GM12878 (cell line): ENCODE measurements at regions not wholly inside any gene's neighbourhood (a gene's known extent, or its start where the extent isn't known, plus 50 kb on each side); places are given as distances from the start of the nearest gene placed in this dataset.

Experiments used
- ATF7 ChIP-seq: fragments of 450-650 bp; IDR thresholded peaks from 2 replicates; pipeline ENCODE4 v1.6.1; 2016; ENCODE audit warnings: low read depth, mild to moderate bottlenecking
- EP300 ChIP-seq, 2 experiments: fragments of 150-350 bp in 1 of 2; IDR thresholded peaks; 2 replicates each; pipeline ENCODE4 v1.6.1; 2011 to 2012; ENCODE audit warnings: low read depth in 2 of 2, low read length in 2 of 2, borderline replicate concordance in 1 of 2, improper control_type of control experiment in 1 of 2, inconsistent platforms in 1 of 2; ENCODE audit not compliant: control insufficient read depth in 1 of 2
- POLR2A ChIP-seq: IDR thresholded peaks from 2 replicates; pipeline ENCODE4 v1.6.1; 2011; ENCODE audit warnings: low read depth, mild to moderate bottlenecking, low read length
- POLR2AphosphoS5 ChIP-seq: IDR thresholded peaks from 2 replicates; pipeline ENCODE4 v1.6.1; 2011; ENCODE audit warnings: mild to moderate bottlenecking, low read length, inconsistent platforms
- SUZ12 ChIP-seq: fragments of 200-600 bp; sonication (generic); IDR thresholded peaks from one replicate; pipeline ENCODE4 v1.6.1; 2018; ENCODE audit warnings: antibody characterized with exemption, mild to moderate bottlenecking; ENCODE audit not compliant: unreplicated experiment
- TCF12 ChIP-seq: IDR thresholded peaks from 2 replicates; pipeline ENCODE4 v1.6.1; 2011; ENCODE audit warnings: low read depth, mild to moderate bottlenecking, low read length
- TF ChIP-seq, protein P1 (sequence below), 3 experiments: IDR thresholded peaks in 2 of 3; conservative IDR thresholded peaks in 1 of 3; 2 replicates each; pipeline ENCODE4 v1.5.1; 2011; ENCODE audit warnings: low read depth in 3 of 3, low read length in 3 of 3, mild to moderate bottlenecking in 3 of 3, control low read depth in 2 of 3, moderate library complexity in 2 of 3, inconsistent platforms in 1 of 3, mixed read lengths in 1 of 3; ENCODE audit not compliant: control insufficient read depth in 2 of 3, insufficient read depth in 1 of 3; ENCODE audit errors: extremely low read depth in 1 of 3

- TF ChIP-seq POLR2A (no peak), SUZ12 (no peak), TCF12 (no peak), ATF7 (no peak), EP300 (IDR thresholded peaks at IDR 0.05; ENCODE audit: borderline replicate concordance in 1 of 2, control insufficient read depth in 1 of 2, low read depth in 2 of 2, low read length in 2 of 2) (no peak), POLR2AphosphoS5 (no peak)
- TF ChIP-seq, protein P1, sequence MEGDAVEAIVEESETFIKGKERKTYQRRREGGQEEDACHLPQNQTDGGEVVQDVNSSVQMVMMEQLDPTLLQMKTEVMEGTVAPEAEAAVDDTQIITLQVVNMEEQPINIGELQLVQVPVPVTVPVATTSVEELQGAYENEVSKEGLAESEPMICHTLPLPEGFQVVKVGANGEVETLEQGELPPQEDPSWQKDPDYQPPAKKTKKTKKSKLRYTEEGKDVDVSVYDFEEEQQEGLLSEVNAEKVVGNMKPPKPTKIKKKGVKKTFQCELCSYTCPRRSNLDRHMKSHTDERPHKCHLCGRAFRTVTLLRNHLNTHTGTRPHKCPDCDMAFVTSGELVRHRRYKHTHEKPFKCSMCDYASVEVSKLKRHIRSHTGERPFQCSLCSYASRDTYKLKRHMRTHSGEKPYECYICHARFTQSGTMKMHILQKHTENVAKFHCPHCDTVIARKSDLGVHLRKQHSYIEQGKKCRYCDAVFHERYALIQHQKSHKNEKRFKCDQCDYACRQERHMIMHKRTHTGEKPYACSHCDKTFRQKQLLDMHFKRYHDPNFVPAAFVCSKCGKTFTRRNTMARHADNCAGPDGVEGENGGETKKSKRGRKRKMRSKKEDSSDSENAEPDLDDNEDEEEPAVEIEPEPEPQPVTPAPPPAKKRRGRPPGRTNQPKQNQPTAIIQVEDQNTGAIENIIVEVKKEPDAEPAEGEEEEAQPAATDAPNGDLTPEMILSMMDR (IDR thresholded peaks at IDR 0.05 in 2 of 3, conservative IDR thresholded peaks at IDR 0.05 in 1 of 3; ENCODE audit: control insufficient read depth in 2 of 3, extremely low read depth in 1 of 3, insufficient read depth in 1 of 3, low read depth in 3 of 3, low read length in 3 of 3) = no peak
Observed at GRCh38 chr12:118526255-118527095, 150.1 kb downstream of the SUDS3 start.
